BJ (cell line): ENCODE measurements at regions not wholly inside any gene's neighbourhood (a gene's known extent, or its start where the extent isn't known, plus 50 kb on each side); places are given as distances from the start of the nearest gene placed in this dataset.

Source experiments
- CTCF ChIA-PET: fragments of 350-600 bp; formaldehyde crosslinking; extraction: SDS; loops from one replicate; lab custom pipeline; 2021; ENCODE audit warnings: antibody characterized with exemption, inconsistent platforms; lab: Yijun Ruan, JAX
- POLR2A ChIA-PET: fragments of 300-600 bp; sonication (Branson Sonifier 250); formaldehyde crosslinking; extraction: SDS; loops from one replicate; lab custom pipeline; 2021; ENCODE audit warnings: antibody characterized with exemption; lab: Charles Lee
- DNase-seq: peaks from one replicate; pipeline ENCODE4 v3.0.0-alpha.2; 2011; ENCODE audit warnings: low read depth
- H3K27me3 ChIP-seq: 2 replicates; pipeline ENCODE4 v1.6.0; 2011; ENCODE audit warnings: low read length; ENCODE audit not compliant: control insufficient read depth, insufficient read depth
- H3K36me3 ChIP-seq: 2 replicates; pipeline ENCODE4 v1.5.1; 2011; ENCODE audit warnings: low read length; ENCODE audit not compliant: control insufficient read depth, insufficient read depth
- H3K4me3 ChIP-seq: 2 replicates; pipeline ENCODE4 v1.5.1; 2011; ENCODE audit warnings: low read depth, mild to moderate bottlenecking, control low read depth, low read length
- TF ChIP-seq, protein P1 (sequence below): IDR thresholded peaks from 2 replicates; pipeline ENCODE4 v1.5.1; 2011; ENCODE audit warnings: low read depth, mild to moderate bottlenecking, control low read depth, inconsistent platforms, low read length, moderate library complexity; ENCODE audit not compliant: insufficient read depth

DNA sequence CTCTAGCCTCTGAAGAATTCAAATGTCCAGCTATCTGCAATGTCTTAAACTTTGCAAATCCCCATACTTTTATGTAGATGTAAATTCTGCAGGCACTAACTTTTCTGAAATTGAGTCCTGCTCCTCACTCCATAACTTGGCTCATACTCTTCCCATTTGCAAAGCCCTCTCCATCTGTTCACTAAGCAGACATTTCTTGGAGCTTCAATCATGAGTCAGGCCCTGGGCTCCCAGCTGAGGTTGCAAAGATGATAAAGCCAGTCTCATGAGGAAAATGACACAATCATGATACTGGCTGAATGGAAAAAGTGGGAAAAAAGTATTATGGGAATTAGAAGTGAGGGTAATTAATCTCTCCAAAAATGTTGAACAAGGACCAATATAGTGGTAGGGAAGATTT is 507.6 kb downstream of the NR2F2 start:
- Histone ChIP-seq H3K36me3 (no peaks in the 10 kb centered on the region), H3K27me3 (no peaks in the 10 kb centered on the region), H3K4me3 (no peak overlapping the region)
- no peak for DNase-seq
- ChIA-PET CTCF (no interaction called here), POLR2A (no interaction called here)
- TF ChIP-seq, protein P1, sequence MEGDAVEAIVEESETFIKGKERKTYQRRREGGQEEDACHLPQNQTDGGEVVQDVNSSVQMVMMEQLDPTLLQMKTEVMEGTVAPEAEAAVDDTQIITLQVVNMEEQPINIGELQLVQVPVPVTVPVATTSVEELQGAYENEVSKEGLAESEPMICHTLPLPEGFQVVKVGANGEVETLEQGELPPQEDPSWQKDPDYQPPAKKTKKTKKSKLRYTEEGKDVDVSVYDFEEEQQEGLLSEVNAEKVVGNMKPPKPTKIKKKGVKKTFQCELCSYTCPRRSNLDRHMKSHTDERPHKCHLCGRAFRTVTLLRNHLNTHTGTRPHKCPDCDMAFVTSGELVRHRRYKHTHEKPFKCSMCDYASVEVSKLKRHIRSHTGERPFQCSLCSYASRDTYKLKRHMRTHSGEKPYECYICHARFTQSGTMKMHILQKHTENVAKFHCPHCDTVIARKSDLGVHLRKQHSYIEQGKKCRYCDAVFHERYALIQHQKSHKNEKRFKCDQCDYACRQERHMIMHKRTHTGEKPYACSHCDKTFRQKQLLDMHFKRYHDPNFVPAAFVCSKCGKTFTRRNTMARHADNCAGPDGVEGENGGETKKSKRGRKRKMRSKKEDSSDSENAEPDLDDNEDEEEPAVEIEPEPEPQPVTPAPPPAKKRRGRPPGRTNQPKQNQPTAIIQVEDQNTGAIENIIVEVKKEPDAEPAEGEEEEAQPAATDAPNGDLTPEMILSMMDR: no peak

DNA sequence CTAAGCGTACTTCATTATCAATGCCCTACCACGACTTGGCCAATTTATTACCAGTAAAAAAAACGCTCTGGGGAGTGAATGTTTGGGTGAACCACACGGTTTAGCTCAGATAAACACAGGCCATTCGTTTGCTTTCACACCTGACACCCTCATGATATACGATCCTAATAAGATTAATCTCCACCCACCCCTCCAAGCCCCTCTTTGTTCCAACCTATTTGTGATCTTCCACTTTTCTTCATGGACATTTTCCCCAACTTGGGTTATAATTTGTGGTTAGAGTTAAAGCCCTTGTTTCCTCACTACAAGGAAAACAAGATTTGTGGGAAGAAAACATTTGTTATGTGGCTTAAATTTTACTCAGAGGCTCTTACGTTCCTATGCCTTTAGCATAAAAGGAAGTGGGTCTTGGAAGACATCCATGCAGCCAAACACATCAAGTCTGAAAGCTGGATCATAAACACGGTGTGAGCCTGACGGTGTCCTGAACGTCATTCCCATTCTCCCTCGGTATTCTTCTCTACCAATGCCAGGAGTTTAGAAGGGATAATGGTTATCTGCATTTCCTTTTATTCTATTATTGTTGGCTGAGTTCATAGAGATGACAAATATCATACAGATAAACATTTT is 518.9 kb downstream of the NR2F2 start:
- ChIA-PET CTCF (no interaction called here), POLR2A (no interaction called here)
- Histone ChIP-seq H3K36me3 (no peaks in the 10 kb centered on the region), H3K27me3 (no peaks in the 10 kb centered on the region), H3K4me3 (no peak overlapping the region)
- TF ChIP-seq, protein P1: no peak
- no peak for DNase-seq

DNA sequence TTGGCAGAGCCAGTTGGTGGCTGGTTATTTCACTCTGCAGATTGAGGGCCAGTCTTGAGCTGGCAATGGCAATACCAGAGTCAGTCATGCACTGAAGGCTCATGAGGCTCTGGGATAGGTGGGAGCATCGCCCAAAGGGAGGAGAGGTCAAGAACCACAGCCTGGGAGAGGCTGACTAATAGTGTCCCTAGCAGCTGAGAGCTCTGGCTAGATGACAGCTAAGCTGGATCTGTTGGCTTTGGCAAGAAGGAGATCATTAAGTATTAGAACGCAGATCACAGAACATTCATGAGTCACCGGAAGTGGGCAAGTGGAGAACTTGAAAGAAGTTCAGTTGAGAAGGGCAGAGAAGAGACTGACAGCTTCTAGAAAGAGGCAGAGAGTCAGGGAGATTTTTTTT is 521.1 kb downstream of the NR2F2 start:
- H3K27me3 ChIP-seq: no peaks in the 10 kb centered on the region
- TF ChIP-seq, protein P1: no peak
- ChIA-PET CTCF (no interaction called here), POLR2A (no interaction called here)
- no peak overlapping the region for H3K4me3 ChIP-seq
- DNase-seq: no peak
- H3K36me3 ChIP-seq: no peaks in the 10 kb centered on the region

DNA sequence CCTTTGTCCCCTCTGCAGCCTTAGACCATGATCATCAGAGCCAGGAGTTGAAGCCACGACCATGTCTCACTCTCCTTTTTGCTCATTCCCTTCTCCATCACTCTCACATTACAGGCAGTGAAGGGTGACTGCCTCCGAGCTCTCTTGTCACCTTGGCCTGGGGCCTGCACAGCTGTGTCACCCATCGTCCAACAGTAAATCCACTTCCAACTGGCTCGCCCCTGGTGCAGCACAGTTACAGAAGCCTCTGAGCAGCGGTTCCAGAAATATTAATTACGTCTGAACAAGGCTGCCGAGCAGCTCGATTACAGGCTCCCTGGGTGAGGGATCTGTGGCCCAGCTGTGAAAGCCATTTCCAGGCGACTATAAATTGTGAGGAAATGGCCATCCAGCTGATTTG is 528.2 kb downstream of the NR2F2 start:
- Histone ChIP-seq H3K36me3 (no peaks in the 10 kb centered on the region), H3K4me3 (no peak overlapping the region), H3K27me3 (no peaks in the 10 kb centered on the region)
- ChIA-PET POLR2A (no interaction called here), CTCF (no interaction called here)
- TF ChIP-seq, protein P1: no peak
- DNase-seq: no peak

DNA sequence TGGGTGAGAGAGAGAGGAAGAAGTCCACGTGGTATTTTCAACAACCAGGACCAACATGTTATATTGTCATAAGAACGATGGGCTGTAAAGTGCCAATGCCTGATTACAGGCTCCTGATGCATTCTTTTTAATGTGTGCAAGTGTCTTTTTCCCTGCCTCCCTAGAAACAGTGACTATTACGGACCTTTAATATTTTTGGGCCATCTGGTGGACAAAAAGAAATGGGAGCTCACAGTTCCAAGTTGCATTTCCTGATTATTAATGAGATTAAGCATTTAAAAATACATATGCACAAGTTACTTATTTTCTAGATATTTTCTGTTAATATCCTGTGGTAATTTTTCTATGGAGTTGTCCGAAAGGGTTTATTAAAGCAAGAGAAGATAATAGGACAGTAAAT is 530.2 kb downstream of the NR2F2 start:
- H3K27me3 ChIP-seq: no peaks in the 10 kb centered on the region
- H3K36me3 ChIP-seq: no peaks in the 10 kb centered on the region
- ChIA-PET CTCF (no interaction called here), POLR2A (no interaction called here)
- H3K4me3 ChIP-seq: no peak overlapping the region
- DNase-seq: no peak
- TF ChIP-seq, protein P1: no peak
